Keratinocyte (primary cell): ENCODE measurements at regions not wholly inside any gene's neighbourhood (a gene's known extent, or its start where the extent isn't known, plus 50 kb on each side); places are given as distances from the start of the nearest gene placed in this dataset.

Experiments used
- DNase-seq: peaks from one replicate; pipeline ENCODE4 v3.0.0-alpha.2; 2011; ENCODE audit warnings: low read depth, missing footprints, low spot score
- FAIRE-seq: peaks from 2 replicates; lab custom pipeline; 2011; peaks lifted over from hg19 to GRCh38; lab: Jason Lieb, UNC
- H2AFZ ChIP-seq: 2 replicates; pipeline ENCODE4 v1.6.0; 2012; ENCODE audit warnings: low read length, control low read depth, inconsistent platforms; ENCODE audit not compliant: control insufficient read depth
- H3K27ac ChIP-seq: 2 replicates; pipeline ENCODE4 v1.5.1; 2011; ENCODE audit warnings: low read length; ENCODE audit not compliant: control insufficient read depth, insufficient read depth
- H3K27me3 ChIP-seq: 3 replicates; pipeline ENCODE4 v1.6.0; 2011; ENCODE audit warnings: low read length; ENCODE audit not compliant: control insufficient read depth, insufficient read depth; ENCODE audit errors: extremely low read depth
- H3K36me3 ChIP-seq, 2 experiments: 2 replicates in 1 of 2; 3 replicates in 1 of 2; pipeline ENCODE4 v1.5.1; 2011; ENCODE audit warnings: low read length in 2 of 2, mild to moderate bottlenecking in 1 of 2; ENCODE audit not compliant: control insufficient read depth in 2 of 2, insufficient read depth in 2 of 2; ENCODE audit errors: extremely low read depth in 1 of 2
- H3K4me1 ChIP-seq: 3 replicates; pipeline ENCODE4 v1.5.1; 2011; ENCODE audit warnings: low read length; ENCODE audit not compliant: control insufficient read depth, insufficient read depth; ENCODE audit errors: extremely low read depth
- H3K4me2 ChIP-seq: 3 replicates; pipeline ENCODE4 v1.6.0; 2011; ENCODE audit warnings: low read depth, low read length; ENCODE audit not compliant: control insufficient read depth, insufficient read depth; ENCODE audit errors: extremely low read depth
- H3K4me3 ChIP-seq, 3 experiments: fragments of 200-600 bp in 1 of 3; sonication (generic) in 1 of 3; 2 replicates in 2 of 3; 3 replicates in 1 of 3; pipeline ENCODE4 v1.5.1; 2011 to 2016; ENCODE audit warnings: low read length in 3 of 3, mild to moderate bottlenecking in 3 of 3, control low read depth in 2 of 3, inconsistent platforms in 1 of 3, low read depth in 1 of 3, mixed read lengths in 1 of 3, mixed run types in 1 of 3, moderate library complexity in 1 of 3; ENCODE audit not compliant: control insufficient read depth in 2 of 3, insufficient read depth in 2 of 3; ENCODE audit errors: extremely low read depth in 1 of 3
- H3K79me2 ChIP-seq: 2 replicates; pipeline ENCODE4 v1.6.0; 2012; ENCODE audit warnings: low read length; ENCODE audit not compliant: control insufficient read depth, insufficient read depth
- H3K9ac ChIP-seq: 3 replicates; pipeline ENCODE4 v1.6.0; 2011; ENCODE audit warnings: low read length; ENCODE audit not compliant: control insufficient read depth, insufficient read depth; ENCODE audit errors: extremely low read depth
- H3K9me1 ChIP-seq: 3 replicates; pipeline ENCODE4 v1.6.0; 2011; ENCODE audit warnings: low read length; ENCODE audit not compliant: control insufficient read depth, insufficient read depth; ENCODE audit errors: extremely low read depth
- H3K9me3 ChIP-seq: 2 replicates; pipeline ENCODE4 v1.5.1; 2012; ENCODE audit warnings: low read depth, low read length; ENCODE audit not compliant: control insufficient read depth
- H4K20me1 ChIP-seq: 3 replicates; pipeline ENCODE4 v1.6.0; 2011; ENCODE audit warnings: low read length; ENCODE audit not compliant: control insufficient read depth, insufficient read depth; ENCODE audit errors: extremely low read depth
- EZH2 ChIP-seq: IDR thresholded peaks from one replicate; pipeline ENCODE4 v1.6.1; 2012; ENCODE audit warnings: inconsistent platforms, mild to moderate bottlenecking, low read length, moderate library complexity
- dilution Hi-C: fragments of 300-500 bp; cut with MboI; formaldehyde crosslinking; loops from one replicate; pipeline ENCODE4 v1.7.0; 2020; ENCODE audit warnings: low sequenced_read_pairs; ENCODE audit not compliant: extremely low pct_ligation_motif_present
- TF ChIP-seq, protein P1 (sequence below), 3 experiments: IDR thresholded peaks in 1 of 3; conservative IDR thresholded peaks in 1 of 3; optimal IDR thresholded peaks in 1 of 3; 2 replicates in 2 of 3; 3 replicates in 1 of 3; pipeline versions ENCODE3 to v1.5.1; 2011; ENCODE audit warnings: low read length in 3 of 3, mild to moderate bottlenecking in 3 of 3, moderate library complexity in 2 of 3, control low read depth in 1 of 3, inconsistent platforms in 1 of 3; ENCODE audit not compliant: insufficient read depth in 2 of 3; ENCODE audit errors: extremely low read depth in 1 of 3

DNA sequence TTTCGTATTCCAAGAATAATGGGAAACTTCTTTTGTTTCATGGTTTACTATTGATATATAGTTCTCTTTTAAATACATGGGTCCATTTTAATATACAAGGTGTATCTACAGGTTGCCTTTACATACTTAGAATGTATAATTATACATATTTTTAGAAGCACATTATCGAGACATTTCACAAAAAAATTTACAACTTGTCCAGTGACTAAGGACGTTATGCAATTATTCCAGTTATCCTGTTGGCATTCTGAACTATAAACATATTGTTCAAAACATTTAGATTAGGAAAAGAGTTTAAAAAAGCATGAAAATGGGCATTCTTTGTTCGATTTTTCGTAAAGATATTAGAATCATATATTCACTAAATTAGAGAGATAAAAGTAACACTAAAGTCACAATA is 344.6 kb upstream of the TMEFF2 start:
- dilution Hi-C loops: no loop called here
- FAIRE-seq (no peak), DNase-seq (no peak)
- H3K9me3 ChIP-seq: no peaks in the 10 kb centered on the region
- H3K79me2 ChIP-seq: no peaks in the 10 kb centered on the region
- no peaks in the 10 kb centered on the region for H3K27me3 ChIP-seq
- H3K4me2 ChIP-seq: no peak overlapping the region
- no peak overlapping the region for H2AFZ ChIP-seq
- no peaks in the 10 kb centered on the region for H3K36me3 ChIP-seq
- no peaks in the 10 kb centered on the region for H3K9me1 ChIP-seq
- no peak overlapping the region for H3K4me3 ChIP-seq
- H3K4me1 ChIP-seq: peaks cover 2% of the 10 kb centered on the region
- no peak overlapping the region for H3K9ac ChIP-seq
- no peak overlapping the region for H3K27ac ChIP-seq
- H4K20me1 ChIP-seq: no peaks in the 10 kb centered on the region
- TF ChIP-seq EZH2: no peak
- TF ChIP-seq, protein P1, sequence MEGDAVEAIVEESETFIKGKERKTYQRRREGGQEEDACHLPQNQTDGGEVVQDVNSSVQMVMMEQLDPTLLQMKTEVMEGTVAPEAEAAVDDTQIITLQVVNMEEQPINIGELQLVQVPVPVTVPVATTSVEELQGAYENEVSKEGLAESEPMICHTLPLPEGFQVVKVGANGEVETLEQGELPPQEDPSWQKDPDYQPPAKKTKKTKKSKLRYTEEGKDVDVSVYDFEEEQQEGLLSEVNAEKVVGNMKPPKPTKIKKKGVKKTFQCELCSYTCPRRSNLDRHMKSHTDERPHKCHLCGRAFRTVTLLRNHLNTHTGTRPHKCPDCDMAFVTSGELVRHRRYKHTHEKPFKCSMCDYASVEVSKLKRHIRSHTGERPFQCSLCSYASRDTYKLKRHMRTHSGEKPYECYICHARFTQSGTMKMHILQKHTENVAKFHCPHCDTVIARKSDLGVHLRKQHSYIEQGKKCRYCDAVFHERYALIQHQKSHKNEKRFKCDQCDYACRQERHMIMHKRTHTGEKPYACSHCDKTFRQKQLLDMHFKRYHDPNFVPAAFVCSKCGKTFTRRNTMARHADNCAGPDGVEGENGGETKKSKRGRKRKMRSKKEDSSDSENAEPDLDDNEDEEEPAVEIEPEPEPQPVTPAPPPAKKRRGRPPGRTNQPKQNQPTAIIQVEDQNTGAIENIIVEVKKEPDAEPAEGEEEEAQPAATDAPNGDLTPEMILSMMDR (optimal IDR thresholded peaks at IDR 0.05 in 1 of 3, IDR thresholded peaks at IDR 0.05 in 1 of 3, conservative IDR thresholded peaks at IDR 0.05 in 1 of 3; ENCODE audit: extremely low read depth in 1 of 3, insufficient read depth in 2 of 3, low read length in 3 of 3): no peak

DNA sequence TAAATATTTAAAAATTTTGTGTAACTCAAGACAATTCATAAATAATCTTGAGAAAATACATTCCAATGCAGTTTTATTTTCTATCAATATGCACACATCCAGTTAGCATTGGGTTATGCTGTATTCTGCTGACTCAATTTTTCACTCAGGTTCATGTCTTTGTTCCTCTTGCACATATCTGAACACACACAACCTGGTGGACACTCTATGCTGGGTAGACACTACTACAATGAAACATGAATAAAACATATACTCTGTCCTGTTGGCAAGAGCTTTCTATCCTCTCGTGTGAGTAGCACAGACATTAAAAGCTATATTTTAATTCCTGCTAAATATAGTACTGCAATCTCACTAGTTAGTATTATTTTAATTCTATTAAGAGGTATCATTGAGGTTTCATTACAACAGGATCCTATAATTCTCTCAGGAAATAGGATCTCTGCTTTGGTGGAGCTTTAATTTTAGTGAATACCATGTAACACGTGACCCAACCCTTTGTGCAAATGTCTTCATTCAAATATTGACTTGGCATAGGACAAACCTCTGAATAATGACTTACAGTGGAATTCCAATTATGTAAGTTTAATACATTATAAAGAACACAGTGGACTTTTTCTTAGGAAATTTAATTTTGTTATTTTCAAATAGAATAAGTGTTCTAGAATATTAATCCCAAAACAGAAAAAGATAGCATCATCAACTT is 342.3 kb upstream of the TMEFF2 start:
- Histone ChIP-seq H3K9ac (no peak overlapping the region), H3K4me3 (no peak overlapping the region), H2AFZ (no peak overlapping the region), H3K36me3 (no peaks in the 10 kb centered on the region), H4K20me1 (no peaks in the 10 kb centered on the region), H3K9me1 (no peaks in the 10 kb centered on the region), H3K79me2 (no peaks in the 10 kb centered on the region), H3K27ac (no peak overlapping the region), H3K9me3 (no peaks in the 10 kb centered on the region), H3K27me3 (no peaks in the 10 kb centered on the region), H3K4me1 (no peaks in the 10 kb centered on the region), H3K4me2 (no peak overlapping the region)
- no peak for TF ChIP-seq EZH2
- TF ChIP-seq, protein P1 (optimal IDR thresholded peaks at IDR 0.05 in 1 of 3, IDR thresholded peaks at IDR 0.05 in 1 of 3, conservative IDR thresholded peaks at IDR 0.05 in 1 of 3; ENCODE audit: extremely low read depth in 1 of 3, insufficient read depth in 2 of 3, low read length in 3 of 3): no peak
- no peak for DNase-seq
- dilution Hi-C loops: no loop called here
- no peak for FAIRE-seq
